Pulmonary artery endothelial cell (primary cell): ENCODE measurements at regions not wholly inside any gene's neighbourhood (a gene's known extent, or its start where the extent isn't known, plus 50 kb on each side); places are given as distances from the start of the nearest gene placed in this dataset.
A peak's percentile ranks its signal among the peaks of the same experiment; 100 is the strongest.

ENCODE experiments used
- DNase-seq: peaks from one replicate; pipeline ENCODE4 v3.0.0-alpha.2; 2011; ENCODE audit warnings: low read depth, low spot score

DNA sequence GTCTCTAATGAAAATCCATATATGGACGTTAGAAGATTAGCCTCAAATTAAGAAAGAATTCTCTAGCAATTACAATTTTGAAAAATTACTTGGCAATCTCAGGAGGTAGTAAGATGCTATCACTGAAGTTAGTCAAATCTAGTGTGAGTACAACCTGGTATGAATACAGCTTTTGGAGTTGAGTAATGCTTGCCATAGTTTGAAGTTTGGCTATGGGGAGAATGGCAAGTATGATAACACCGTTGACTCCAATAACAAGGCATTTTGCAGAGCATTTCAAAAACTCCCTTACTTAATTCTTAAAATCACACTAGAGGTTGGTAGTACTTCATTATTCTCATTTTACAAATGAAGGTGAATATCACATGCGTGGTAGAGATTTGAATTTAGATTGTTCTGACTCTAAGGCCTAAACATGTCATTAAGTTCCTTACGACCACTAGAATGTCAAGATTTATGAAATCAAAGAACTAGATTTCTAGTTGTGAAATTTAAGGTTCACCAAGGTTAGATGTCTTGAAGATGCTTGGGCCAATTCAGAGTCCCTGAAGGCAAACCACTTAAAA lies 355.4 kb downstream of the ETS1 start:
- DNase-seq, result no peak

DNA sequence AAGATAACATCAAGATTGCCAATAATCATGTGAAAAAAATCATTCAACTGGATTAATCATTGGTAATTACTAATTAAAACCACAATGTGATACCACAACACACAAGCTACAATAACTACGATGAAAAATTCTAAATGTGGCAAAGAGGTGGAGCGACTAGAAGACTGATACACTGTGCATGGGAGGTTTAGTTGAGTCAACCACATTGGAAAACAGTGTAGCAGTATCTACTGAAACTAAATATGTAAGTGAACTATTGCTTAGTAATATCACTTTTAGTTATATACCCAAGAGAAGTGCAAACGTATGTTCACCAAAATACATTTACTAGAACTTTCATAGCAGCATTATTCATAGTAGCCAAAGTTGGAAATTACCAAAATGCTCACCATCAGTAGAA lies 359.9 kb downstream of the ETS1 start:
- no peak for DNase-seq

GRCh38 chr11:128226106-128226716 lies 361.1 kb downstream of the ETS1 start:
- no peak for DNase-seq

DNA sequence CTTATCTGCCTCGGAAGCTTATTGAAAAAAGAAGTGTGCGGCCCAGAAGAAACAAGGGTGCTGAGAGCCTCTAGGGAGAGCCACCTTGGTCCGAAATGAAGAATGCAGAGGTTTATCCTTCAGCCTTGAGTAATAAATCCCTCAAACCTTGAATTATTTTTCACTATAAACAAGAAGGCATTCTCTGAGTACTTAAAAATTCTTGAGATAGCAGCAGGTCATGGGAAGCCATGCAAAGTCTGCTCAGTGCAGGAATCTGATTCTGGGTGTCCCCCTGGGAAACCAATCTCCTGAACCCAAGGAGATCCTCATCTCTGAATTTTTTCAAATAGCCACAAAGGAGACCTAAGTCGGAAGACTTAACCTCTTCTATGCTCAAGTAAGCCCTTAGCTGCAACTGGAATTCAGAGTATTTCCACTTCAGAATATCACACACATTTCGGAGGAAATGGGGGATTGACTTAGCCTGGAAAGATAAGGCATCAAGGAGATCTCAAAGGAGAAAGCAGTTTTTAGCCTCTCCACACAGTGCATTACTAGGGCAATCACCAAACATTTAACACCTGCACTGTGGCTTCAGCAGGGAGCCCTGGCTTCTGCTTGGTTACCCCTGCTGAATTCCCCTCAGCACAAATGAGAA lies 365.0 kb downstream of the ETS1 start:
- no peak for DNase-seq

GRCh38 chr11:128219731-128220120 lies 367.6 kb downstream of the ETS1 start:
- no peak for DNase-seq

- DNase-seq, result no peak
Observed at GRCh38 chr11:128216198-128216597, 371.2 kb downstream of the ETS1 start.

GRCh38 chr11:128215238-128215882 lies 372.0 kb downstream of the ETS1 start:
- DNase-seq, result no peak

DNA sequence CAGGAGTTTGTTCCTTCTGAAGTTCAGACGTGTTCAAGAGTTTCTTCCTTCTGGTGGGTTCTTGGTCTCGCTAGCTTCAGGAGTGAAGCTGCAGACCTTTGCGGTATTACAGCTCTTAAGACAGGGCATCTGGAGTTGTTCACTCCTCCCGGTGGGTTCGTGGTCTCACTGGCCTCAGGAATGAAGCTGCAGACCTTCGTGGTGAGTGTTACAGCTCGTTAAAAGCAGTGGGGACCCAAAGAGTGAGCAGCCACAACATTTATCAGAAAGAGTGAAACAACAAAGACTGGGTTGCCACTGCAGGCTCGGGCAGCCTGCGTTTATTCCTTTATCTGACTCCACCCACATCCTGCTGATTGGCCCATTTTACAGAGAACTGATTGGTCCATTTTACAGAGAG lies 373.1 kb downstream of the ETS1 start:
- DNase-seq, result no peak

- no peak for DNase-seq
Observed at GRCh38 chr11:128213461-128213860, 373.9 kb downstream of the ETS1 start.

DNA sequence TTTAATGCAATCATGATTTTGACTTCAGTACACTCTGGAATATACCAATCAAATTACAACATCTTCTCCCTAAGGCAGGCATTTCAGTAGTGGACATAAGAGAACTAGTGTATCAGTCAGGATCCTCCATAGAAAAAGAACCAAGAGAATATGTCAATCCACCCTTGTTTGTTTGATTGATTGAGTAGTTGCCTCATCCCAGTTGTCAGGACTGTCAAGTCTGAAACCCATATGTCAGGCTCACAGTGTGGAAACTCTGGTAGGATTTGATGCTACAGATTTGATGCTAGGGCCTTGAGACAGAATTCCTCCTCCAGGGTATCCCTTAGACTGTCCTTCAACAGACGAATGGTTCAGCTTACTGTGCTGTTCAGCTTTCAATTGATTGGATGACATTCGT lies 375.0 kb downstream of the ETS1 start:
- no peak for DNase-seq

DNA sequence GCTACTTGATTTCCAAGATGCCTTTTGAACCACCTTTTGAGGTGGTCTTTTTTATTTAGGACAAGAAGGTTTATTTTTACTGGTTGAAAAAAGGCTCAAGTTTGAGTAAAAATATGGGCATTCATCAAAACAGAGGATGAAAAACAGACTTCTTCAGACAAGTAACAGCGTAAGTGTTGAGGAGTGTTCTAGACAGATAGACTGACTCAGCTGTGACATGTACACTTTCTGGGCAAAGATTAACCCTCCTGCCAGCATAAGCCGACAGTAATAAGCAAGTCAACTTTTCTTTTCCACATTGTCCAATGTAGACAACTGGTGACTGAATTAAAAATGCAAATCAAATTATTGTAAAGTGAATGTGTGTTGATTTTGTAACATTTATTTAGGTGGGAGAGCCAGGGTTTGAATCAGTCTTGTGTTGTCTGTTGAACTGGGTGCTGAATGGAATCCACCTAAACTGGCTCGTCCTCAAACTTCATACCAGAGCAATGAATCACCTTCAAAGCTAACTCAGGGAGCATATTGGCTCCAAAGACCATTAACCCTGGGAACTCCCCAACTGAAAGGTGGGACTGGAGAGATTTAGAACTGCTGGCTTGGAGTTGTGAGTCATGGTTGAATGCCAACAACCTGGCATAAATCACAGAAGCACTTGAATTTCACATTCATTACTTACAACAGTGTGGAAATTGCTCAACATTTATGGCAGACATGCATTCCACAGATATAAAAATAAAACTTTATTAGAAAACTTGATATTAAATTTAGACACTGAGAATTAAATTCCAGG lies 377.0 kb downstream of the ETS1 start:
- DNase-seq, result peak; percentile 93

- no peak for DNase-seq
Observed at GRCh38 chr11:128209138-128209435, 378.3 kb downstream of the ETS1 start.

- DNase-seq, result peak; percentile 94
Observed at GRCh38 chr11:128208329-128209137, 378.8 kb downstream of the ETS1 start.

DNA sequence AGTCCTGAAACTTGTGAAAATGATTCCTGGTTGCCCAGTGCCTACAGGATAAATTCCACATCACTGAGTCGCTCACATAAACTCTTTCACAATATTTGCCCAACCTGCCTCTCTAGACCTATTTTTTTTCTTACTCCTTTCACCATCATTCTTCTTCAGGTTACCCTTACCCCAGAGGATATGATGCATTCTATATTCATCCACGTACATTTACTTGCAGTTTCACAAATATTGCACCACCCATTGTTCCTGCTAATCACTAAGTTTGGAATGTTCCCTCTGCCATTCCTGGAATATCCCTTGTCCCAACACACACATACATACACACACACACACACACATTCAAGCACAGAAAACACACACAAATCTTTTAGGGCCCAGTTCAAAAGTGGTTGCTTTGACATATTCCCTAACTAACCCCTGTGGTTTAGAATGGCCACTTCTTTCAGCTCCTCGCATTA lies 379.5 kb downstream of the ETS1 start:
- peak; percentile 89 for DNase-seq

- no peak for DNase-seq
Observed at GRCh38 chr11:128206461-128206860, 380.9 kb downstream of the ETS1 start.

- DNase-seq, result no peak
Observed at GRCh38 chr11:128205796-128206195, 381.6 kb downstream of the ETS1 start.

GRCh38 chr11:128204898-128205297 lies 382.5 kb downstream of the ETS1 start:
- no peak for DNase-seq

DNA sequence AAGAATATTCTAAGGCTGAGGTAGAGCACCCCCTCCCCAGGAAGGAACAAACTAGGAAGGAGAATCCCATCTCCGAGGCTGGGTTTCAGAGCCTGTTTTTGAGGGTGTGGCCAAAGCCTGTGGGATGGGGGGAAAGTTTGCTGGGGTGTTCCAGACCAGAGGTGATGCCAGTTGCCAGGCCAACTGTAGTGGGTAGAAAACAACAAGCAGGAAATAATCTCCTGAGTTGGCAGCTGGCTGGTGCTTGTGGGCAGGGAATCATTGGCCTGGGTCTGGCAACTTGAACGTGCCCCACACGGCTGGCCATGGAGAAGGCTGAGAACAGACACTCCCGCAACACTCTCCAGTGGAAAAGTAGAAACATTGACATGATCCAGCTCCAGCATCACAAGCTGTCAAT lies 385.6 kb downstream of the ETS1 start:
- no peak for DNase-seq

DNA sequence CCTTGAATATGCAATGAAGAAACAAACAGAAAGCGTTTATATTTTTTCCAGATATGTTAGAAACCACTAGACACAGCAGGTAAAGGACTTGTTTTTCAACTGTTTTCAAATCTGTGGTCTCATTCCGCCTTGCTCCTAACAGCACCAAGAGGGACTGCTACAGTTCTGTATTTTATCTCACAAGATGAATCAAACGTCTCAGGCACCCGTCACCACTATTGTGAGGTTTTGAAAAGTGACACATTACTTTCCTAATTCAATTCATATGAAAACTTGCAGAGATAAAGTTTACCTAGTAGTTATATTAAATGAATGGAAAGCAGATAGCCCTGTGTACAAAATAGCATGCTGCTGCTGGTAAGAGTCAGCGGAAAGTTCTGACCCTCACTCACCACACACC lies 386.3 kb downstream of the ETS1 start:
- no peak for DNase-seq

- DNase-seq, result no peak
Observed at GRCh38 chr11:128200467-128200866, 386.9 kb downstream of the ETS1 start.

- no peak for DNase-seq
Observed at GRCh38 chr11:128198216-128198772, 389.1 kb downstream of the ETS1 start.
